ENCODE measurements at regions not wholly inside any gene's neighbourhood (a gene's known extent, or its start where the extent isn't known, plus 50 kb on each side); places are given as distances from the start of the nearest gene placed in this dataset.

GRCh38 chr16:85348065-85348840, 236.0 kb upstream of the CIBAR2 start:
- no peaks in the 10 kb centered on the region for H3K4me1 Mint-ChIP-seq
- intact Hi-C loops (cut with micrococcal nuclease) = no loop called here
- no peaks in the 10 kb centered on the region for H3K4me1 ChIP-seq (ENCODE audit: control insufficient read depth, insufficient read depth, low read length)
- no peak overlapping the region for H3K27ac Mint-ChIP-seq
- no peak overlapping the region for H3K4me3 Mint-ChIP-seq
- H3K36me3 ChIP-seq (ENCODE audit: control insufficient read depth, insufficient read depth, low read length) = no peaks in the 10 kb centered on the region
- DNase-seq = no peak
- H3K27me3 ChIP-seq (ENCODE audit: control insufficient read depth, insufficient read depth, low read length) = no peaks in the 10 kb centered on the region
- 93% methylated on average over 12 of the region's 12 CpGs for WGBS (ENCODE audit: insufficient coverage)
- H3K27ac ChIP-seq (ENCODE audit: low read length) = no peak overlapping the region
- peaks cover 0 to 4% of the 10 kb centered on the region in 2 donors for H3K9me3 Mint-ChIP-seq
- peaks cover 4% of the 10 kb centered on the region for H3K9me3 ChIP-seq (ENCODE audit: control insufficient read depth, insufficient read depth, low read length)
- peaks cover 0 to 3% of the 10 kb centered on the region in 2 donors for H3K27me3 Mint-ChIP-seq (ENCODE audit: low read depth in 2 of 2)
- no peak for ATAC-seq
- H3K36me3 Mint-ChIP-seq = no peaks in the 10 kb centered on the region
- H3K4me3 ChIP-seq (ENCODE audit: low read length) = no peak overlapping the region
- TF ChIP-seq CTCF (IDR thresholded peaks at IDR 0.05) = no peak

GRCh38 chr16:85348911-85349334, 236.7 kb upstream of the CIBAR2 start:
- Histone ChIP-seq H3K27me3 (ENCODE audit: control insufficient read depth, insufficient read depth, low read length) (no peaks in the 10 kb centered on the region), H3K4me1 (ENCODE audit: control insufficient read depth, insufficient read depth, low read length) (no peaks in the 10 kb centered on the region), H3K36me3 (ENCODE audit: control insufficient read depth, insufficient read depth, low read length) (no peaks in the 10 kb centered on the region), H3K4me3 (ENCODE audit: low read length) (no peak overlapping the region), H3K27ac (ENCODE audit: low read length) (no peak overlapping the region), H3K9me3 (ENCODE audit: control insufficient read depth, insufficient read depth, low read length) (peaks cover 4% of the 10 kb centered on the region)
- Mint-ChIP-seq H3K9me3 (peaks cover 0 to 4% of the 10 kb centered on the region in 2 donors), H3K27ac (no peak overlapping the region), H3K4me1 (no peaks in the 10 kb centered on the region), H3K4me3 (no peak overlapping the region), H3K27me3 (ENCODE audit: low read depth in 2 of 2) (peaks cover 0 to 3% of the 10 kb centered on the region in 2 donors), H3K36me3 (no peaks in the 10 kb centered on the region)
- DNase-seq (no peak), ATAC-seq (no peak)
- intact Hi-C loops (cut with micrococcal nuclease) = no loop called here
- TF ChIP-seq CTCF (IDR thresholded peaks at IDR 0.05) = no peak
- 94% methylated on average over 21 of the region's 21 CpGs for WGBS (ENCODE audit: insufficient coverage)

- H3K27me3 ChIP-seq (ENCODE audit: control insufficient read depth, insufficient read depth, low read length) = no peaks in the 10 kb centered on the region
- Mint-ChIP-seq H3K4me1 (no peaks in the 10 kb centered on the region), H3K27me3 (ENCODE audit: low read depth in 2 of 2) (peaks cover 0 to 3% of the 10 kb centered on the region in 2 donors), H3K4me3 (no peak overlapping the region), H3K36me3 (no peaks in the 10 kb centered on the region), H3K9me3 (peaks cover 0 to 4% of the 10 kb centered on the region in 2 donors), H3K27ac (no peak overlapping the region)
- H3K36me3 ChIP-seq (ENCODE audit: control insufficient read depth, insufficient read depth, low read length) = no peaks in the 10 kb centered on the region
- intact Hi-C loops (cut with micrococcal nuclease) = no loop called here
- H3K4me1 ChIP-seq (ENCODE audit: control insufficient read depth, insufficient read depth, low read length) = no peaks in the 10 kb centered on the region
- no peak overlapping the region for H3K27ac ChIP-seq (ENCODE audit: low read length)
- H3K9me3 ChIP-seq (ENCODE audit: control insufficient read depth, insufficient read depth, low read length) = peaks cover 4% of the 10 kb centered on the region
- no peak overlapping the region for H3K4me3 ChIP-seq (ENCODE audit: low read length)
- no peak for TF ChIP-seq CTCF (IDR thresholded peaks at IDR 0.05)
- DNase-seq = no peak
- WGBS (ENCODE audit: insufficient coverage) = 89% methylated on average over 26 of the region's 26 CpGs
- no peak for ATAC-seq
Observed at GRCh38 chr16:85349365-85350145, 237.3 kb upstream of the CIBAR2 start.
